ENCODE measurements at regions not wholly inside any gene's neighbourhood (a gene's known extent, or its start where the extent isn't known, plus 50 kb on each side); places are given as distances from the start of the nearest gene placed in this dataset.
"Not testable (repeated sequence)": the region's sequence is repeated elsewhere in the genome, so short reads cannot be mapped to it uniquely, and the experiment has no call there.

DNA sequence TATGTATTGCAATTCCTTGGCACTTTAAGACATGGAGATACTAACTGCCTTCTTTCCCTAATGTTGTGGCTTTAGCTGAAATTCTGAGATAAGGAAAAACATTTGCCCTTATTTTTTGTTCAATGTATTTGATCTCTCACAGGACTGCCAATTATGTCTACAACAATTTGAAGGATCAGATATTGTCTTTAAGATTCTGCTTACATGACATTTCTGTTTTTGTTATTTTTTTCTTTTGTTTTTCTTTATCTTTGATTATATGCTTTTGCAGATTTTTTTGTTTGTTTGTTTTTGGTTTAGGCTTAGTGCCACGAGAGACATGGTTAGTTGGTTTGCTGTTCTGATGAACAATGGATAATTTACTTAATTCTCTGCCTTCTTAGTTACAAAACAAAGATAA, 303.3 kb downstream of the TECRL start:
- H3K36me3 ChIP-seq (ENCODE audit: low read depth, missing control alignments): no peaks in the 10 kb centered on the region
- H3K27me3 ChIP-seq: no peaks in the 10 kb centered on the region
- H3K9me3 ChIP-seq: no peaks in the 10 kb centered on the region
- DNase-seq: no peak
- H3K4me1 ChIP-seq: no peaks in the 10 kb centered on the region
- TF ChIP-seq, protein P1, sequence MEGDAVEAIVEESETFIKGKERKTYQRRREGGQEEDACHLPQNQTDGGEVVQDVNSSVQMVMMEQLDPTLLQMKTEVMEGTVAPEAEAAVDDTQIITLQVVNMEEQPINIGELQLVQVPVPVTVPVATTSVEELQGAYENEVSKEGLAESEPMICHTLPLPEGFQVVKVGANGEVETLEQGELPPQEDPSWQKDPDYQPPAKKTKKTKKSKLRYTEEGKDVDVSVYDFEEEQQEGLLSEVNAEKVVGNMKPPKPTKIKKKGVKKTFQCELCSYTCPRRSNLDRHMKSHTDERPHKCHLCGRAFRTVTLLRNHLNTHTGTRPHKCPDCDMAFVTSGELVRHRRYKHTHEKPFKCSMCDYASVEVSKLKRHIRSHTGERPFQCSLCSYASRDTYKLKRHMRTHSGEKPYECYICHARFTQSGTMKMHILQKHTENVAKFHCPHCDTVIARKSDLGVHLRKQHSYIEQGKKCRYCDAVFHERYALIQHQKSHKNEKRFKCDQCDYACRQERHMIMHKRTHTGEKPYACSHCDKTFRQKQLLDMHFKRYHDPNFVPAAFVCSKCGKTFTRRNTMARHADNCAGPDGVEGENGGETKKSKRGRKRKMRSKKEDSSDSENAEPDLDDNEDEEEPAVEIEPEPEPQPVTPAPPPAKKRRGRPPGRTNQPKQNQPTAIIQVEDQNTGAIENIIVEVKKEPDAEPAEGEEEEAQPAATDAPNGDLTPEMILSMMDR (IDR thresholded peaks at IDR 0.05): no peak
- TF ChIP-seq POLR2A (IDR thresholded peaks at IDR 0.05): no peak
- 53 to 60% methylated on average over 1 of the region's 1 CpG for WGBS, 2 donors
- no peak overlapping the region for H3K27ac ChIP-seq
- intact Hi-C loops (cut with DNase I; ENCODE audit: low total_unique reads): no loop called here
- no peak overlapping the region for H3K4me3 ChIP-seq

DNA sequence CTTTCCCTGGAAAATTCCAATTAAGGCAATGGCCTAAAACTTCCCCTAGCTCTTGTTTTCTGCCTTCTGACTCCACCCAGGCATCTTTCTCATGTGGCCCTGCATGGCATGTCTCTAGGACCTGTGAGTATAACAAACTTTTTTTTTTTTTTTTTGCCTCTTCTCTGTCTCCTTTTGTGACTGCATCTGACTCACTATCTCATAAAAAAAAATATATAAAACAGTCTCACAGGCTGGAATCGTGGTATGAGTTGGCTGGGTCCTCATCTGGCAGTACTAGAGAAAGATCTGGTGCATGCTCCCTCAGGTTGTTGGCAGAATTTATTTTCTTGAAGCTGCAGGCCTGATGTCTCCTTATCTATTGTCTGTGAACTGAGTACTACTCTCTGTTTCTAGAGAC, 313.9 kb downstream of the TECRL start:
- TF ChIP-seq, protein P1 (IDR thresholded peaks at IDR 0.05): no peak
- TF ChIP-seq POLR2A (IDR thresholded peaks at IDR 0.05): no peak
- Histone ChIP-seq H3K4me1 (no peaks in the 10 kb centered on the region), H3K9me3 (no peaks in the 10 kb centered on the region), H3K4me3 (no peak overlapping the region), H3K27me3 (no peaks in the 10 kb centered on the region), H3K27ac (no peak overlapping the region), H3K36me3 (ENCODE audit: low read depth, missing control alignments) (no peaks in the 10 kb centered on the region)
- DNase-seq: no peak
- intact Hi-C loops (cut with DNase I; ENCODE audit: low total_unique reads): no loop called here
- 45 to 47% methylated on average over 1 of the region's 1 CpG for WGBS, 2 donors

DNA sequence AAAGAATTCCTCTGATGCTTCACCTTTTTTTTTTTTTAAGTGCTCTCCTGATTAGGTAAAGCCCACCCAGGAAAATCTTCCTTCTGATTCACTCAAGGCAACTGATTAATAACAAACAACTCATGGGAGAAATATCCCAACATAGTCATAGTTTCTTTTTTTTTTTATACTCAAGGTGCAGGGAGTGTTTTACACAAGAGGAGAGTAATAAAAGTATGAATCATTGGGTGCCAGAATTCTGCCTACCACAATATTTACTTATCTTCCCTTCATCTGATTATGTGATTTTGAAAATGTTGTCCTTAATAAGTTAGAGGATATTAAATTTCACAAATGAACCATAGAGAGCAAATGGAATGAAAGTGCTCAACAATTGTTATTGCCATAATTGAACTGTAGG, 329.9 kb downstream of the TECRL start:
- no peaks in the 10 kb centered on the region for H3K36me3 ChIP-seq (ENCODE audit: low read depth, missing control alignments)
- H3K27ac ChIP-seq: no peak overlapping the region
- intact Hi-C loops (cut with DNase I; ENCODE audit: low total_unique reads): no loop called here
- H3K4me3 ChIP-seq: no peak overlapping the region
- H3K9me3 ChIP-seq: no peaks in the 10 kb centered on the region
- TF ChIP-seq POLR2A (IDR thresholded peaks at IDR 0.05): no peak
- TF ChIP-seq, protein P1 (IDR thresholded peaks at IDR 0.05): no peak
- no peaks in the 10 kb centered on the region for H3K27me3 ChIP-seq
- no peaks in the 10 kb centered on the region for H3K4me1 ChIP-seq
- DNase-seq: no peak

DNA sequence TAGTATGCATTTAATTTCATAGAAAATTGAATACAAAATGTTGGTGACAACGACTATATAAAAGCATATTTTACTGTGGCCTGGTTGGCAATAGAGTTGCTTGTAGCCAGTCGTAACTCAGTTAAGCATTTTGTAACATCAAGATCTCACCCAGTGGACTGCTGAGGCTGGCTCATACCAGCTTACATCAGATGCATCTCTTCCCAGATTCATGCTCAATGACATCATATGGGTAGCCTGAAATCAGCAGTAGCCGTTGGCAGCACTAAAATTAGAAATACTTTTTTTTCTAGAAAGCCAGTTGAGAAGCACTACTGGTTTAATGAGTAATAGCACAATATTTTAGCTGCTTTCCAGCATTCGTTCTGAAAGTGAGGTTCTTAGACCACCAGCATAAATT, 341.2 kb downstream of the TECRL start:
- TF ChIP-seq, protein P1 (IDR thresholded peaks at IDR 0.05): no peak
- H3K4me1 ChIP-seq: no peaks in the 10 kb centered on the region
- intact Hi-C loops (cut with DNase I; ENCODE audit: low total_unique reads): no loop called here
- H3K4me3 ChIP-seq: no peak overlapping the region
- 73 to 76% methylated on average over 4 of the region's 4 CpGs for WGBS, 2 donors
- no peak overlapping the region for H3K27ac ChIP-seq
- H3K36me3 ChIP-seq (ENCODE audit: low read depth, missing control alignments): no peaks in the 10 kb centered on the region
- H3K27me3 ChIP-seq: no peaks in the 10 kb centered on the region
- no peaks in the 10 kb centered on the region for H3K9me3 ChIP-seq
- no peak for DNase-seq

DNA sequence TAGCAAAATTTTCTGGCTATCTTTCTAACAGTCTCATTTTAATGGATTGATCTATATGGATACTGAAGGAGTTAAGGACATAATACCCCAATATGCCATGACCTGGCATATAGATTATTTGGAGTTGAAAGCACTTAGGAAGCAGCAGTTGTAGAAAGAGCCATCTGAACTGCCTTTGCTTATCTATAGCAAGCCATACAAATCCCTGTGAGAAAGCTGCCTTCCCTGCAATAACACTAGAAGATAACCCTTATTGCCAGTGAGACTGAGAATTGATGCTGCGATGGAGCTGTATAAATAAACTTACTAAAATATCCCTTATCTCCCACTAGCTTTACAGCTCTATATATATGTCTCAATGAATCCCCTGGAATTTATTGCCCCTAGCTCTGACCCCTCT, 346.3 kb downstream of the TECRL start:
- H3K4me3 ChIP-seq: no peak overlapping the region
- no peaks in the 10 kb centered on the region for H3K27me3 ChIP-seq
- TF ChIP-seq, protein P1 (IDR thresholded peaks at IDR 0.05): no peak
- no peak for TF ChIP-seq POLR2A (IDR thresholded peaks at IDR 0.05)
- no peaks in the 10 kb centered on the region for H3K4me1 ChIP-seq
- intact Hi-C loops (cut with DNase I; ENCODE audit: low total_unique reads): no loop called here
- no peak for DNase-seq
- WGBS, 2 donors: 55 to 67% methylated on average over 1 of the region's 1 CpG
- H3K27ac ChIP-seq: no peak overlapping the region
- no peaks in the 10 kb centered on the region for H3K9me3 ChIP-seq
- H3K36me3 ChIP-seq (ENCODE audit: low read depth, missing control alignments): no peaks in the 10 kb centered on the region

DNA sequence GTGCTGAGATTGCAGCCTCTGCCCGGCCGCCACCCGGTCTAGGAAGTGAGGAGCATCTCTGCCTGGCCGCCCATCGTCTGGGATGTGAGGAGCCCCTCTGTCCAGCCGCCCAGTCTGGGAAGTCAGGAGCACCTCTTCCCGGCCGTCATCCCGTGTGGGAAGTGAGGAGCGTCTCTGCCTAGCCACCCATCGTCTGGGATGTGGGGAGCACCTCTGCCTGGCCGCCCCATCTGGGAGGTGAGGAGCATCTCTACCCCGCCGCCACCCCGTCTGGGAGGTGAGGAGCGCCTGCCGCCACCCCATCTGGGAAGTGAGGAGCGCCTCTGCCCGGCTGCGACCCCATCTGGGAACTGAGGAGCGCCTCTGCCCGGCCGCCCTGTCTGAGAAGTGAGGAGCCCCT, 372.2 kb downstream of the TECRL start:
- H3K27me3 ChIP-seq; H3K4me1 ChIP-seq; H3K27ac ChIP-seq; intact Hi-C loops (cut with DNase I; ENCODE audit: low total_unique reads); H3K36me3 ChIP-seq (ENCODE audit: low read depth, missing control alignments); H3K9me3 ChIP-seq; DNase-seq: not testable (repeated sequence)
- WGBS, 2 donors: 71 to 80% methylated on average over 12 to 18 of the region's 23 CpGs
- H3K4me3 ChIP-seq: peak overlapping the region in 1 of 2 donors; percentile 2

Measured in testis (tissue), 2 donors.